OCI-LY7 (cell line): ENCODE measurements at regions not wholly inside any gene's neighbourhood (a gene's known extent, or its start where the extent isn't known, plus 50 kb on each side); places are given as distances from the start of the nearest gene placed in this dataset.

Experiments
- EZH2phosphoT487 ChIP-seq: fragments of 200-600 bp; sonication (generic); IDR thresholded peaks from 2 replicates; pipeline ENCODE4 v1.6.1; 2018; ENCODE audit warnings: low read depth, borderline replicate concordance, mild to moderate bottlenecking, mixed run types, antibody characterized with exemption, low read length, moderate library complexity, mixed read lengths
- TF ChIP-seq, protein P1 (sequence below): fragments of 200-600 bp; sonication (generic); conservative IDR thresholded peaks from 2 replicates; pipeline ENCODE4 v1.5.1; 2014; ENCODE audit warnings: mild to moderate bottlenecking, antibody characterized with exemption, low read length, moderate library complexity, mixed read lengths

GRCh38 chr10:131546086-131546810 is 234.7 kb upstream of the TCERG1L start:
- TF ChIP-seq, protein P1, sequence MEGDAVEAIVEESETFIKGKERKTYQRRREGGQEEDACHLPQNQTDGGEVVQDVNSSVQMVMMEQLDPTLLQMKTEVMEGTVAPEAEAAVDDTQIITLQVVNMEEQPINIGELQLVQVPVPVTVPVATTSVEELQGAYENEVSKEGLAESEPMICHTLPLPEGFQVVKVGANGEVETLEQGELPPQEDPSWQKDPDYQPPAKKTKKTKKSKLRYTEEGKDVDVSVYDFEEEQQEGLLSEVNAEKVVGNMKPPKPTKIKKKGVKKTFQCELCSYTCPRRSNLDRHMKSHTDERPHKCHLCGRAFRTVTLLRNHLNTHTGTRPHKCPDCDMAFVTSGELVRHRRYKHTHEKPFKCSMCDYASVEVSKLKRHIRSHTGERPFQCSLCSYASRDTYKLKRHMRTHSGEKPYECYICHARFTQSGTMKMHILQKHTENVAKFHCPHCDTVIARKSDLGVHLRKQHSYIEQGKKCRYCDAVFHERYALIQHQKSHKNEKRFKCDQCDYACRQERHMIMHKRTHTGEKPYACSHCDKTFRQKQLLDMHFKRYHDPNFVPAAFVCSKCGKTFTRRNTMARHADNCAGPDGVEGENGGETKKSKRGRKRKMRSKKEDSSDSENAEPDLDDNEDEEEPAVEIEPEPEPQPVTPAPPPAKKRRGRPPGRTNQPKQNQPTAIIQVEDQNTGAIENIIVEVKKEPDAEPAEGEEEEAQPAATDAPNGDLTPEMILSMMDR: no peak
- TF ChIP-seq EZH2phosphoT487: no peak
